ENCODE measurements at regions not wholly inside any gene's neighbourhood (a gene's known extent, or its start where the extent isn't known, plus 50 kb on each side); places are given as distances from the start of the nearest gene placed in this dataset.

- DNase-seq = no peak
Observed at GRCh38 chr21:16879479-16879878, 633.4 kb upstream of the CXADR start.

DNA sequence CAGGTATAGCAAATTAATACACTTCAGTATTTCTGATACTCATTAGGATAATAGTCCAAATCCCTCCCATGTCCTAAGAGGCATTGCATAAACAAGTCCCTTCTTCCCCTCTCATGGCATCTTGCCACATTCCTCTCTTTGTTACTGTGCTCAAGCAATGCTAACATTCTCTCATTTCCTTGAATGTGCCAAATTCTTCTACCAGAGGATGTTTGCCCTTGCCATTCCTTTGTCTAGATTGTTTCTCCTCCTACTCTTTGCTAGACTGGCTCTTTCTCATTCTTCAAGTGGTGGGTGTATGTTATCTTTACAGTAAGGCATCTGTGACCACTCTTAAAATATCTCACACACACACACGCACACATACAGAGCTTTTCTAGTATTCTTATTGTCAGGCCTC is 621.0 kb upstream of the CXADR start:
- peak in 1 of 51 donors; percentile 0 for DNase-seq

DNA sequence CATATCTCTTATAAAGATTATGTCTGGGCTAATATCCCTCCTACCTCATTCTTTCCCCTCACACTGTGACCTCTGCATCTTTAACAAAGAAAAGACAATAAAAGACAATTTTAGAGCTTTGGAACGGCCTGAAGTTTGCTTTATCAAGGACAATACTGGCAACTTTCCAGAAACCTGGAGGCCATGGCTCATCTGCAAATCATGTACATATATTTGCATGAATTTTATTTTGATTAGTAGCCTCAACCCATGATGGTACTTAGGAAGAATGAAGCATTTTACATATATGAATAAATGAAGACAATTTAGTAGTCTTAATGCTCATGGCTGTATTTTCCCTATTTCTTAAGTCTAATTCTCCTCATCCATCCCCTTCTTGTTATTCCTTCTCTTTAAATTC is 612.2 kb upstream of the CXADR start:
- no peak for DNase-seq

- DNase-seq = peak in 6 of 51 donors; percentile 0 to 25 (median 6)
Observed at GRCh38 chr21:16908077-16908476, 604.8 kb upstream of the CXADR start.

DNA sequence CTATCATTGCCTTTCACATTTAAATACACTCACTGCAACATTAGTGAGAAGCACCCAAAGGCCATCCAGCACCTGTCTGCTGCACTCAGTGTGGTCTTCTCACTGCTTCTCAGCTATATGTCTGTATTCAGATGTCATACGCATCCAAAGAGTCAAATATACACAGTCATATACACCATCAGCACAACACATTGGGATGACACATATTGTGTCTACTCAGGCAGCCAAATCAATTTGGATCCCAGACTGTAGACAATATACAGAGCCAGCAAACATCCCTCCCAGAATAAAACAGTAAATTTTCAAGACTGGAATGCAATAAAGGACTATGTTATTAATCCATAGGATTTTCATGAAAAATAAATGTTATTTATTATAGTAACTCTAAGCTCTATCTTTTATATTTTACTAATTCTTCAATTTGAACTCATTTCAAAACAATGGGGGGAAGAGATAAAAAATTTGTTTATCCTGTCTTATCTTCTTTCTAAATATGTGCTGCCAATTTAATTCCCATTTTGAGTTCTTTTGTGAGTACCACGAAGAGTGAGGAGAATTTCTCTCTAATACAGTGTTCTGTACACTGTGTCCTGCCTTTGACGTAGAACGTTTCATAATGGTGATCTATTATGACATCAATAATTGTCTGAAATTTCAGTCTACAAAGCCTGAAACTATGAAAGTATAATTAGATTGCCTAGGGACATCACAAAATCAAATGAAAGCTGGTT is 602.2 kb upstream of the CXADR start:
- DNase-seq = no peak

DNA sequence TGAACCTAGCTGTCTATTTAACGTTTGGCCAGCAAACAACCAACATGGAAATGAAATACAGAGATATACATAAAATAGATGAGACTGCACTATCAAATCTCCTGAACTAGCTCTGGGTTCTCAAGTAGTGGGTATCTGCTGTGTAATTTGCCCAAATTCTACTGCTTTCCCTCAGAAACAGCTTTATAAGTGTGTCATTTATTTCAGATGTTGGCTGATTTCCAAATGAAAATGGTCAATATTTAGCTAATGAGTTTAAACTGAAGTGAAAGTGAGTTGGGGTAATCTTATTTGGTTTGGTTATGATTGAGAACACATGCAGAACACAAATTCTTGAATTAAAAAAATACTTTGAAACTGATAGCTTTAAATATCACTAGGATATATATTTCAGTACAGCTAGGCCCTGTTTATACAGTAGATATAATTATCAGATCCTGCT is 601.7 kb upstream of the CXADR start:
- DNase-seq = no peak

DNA sequence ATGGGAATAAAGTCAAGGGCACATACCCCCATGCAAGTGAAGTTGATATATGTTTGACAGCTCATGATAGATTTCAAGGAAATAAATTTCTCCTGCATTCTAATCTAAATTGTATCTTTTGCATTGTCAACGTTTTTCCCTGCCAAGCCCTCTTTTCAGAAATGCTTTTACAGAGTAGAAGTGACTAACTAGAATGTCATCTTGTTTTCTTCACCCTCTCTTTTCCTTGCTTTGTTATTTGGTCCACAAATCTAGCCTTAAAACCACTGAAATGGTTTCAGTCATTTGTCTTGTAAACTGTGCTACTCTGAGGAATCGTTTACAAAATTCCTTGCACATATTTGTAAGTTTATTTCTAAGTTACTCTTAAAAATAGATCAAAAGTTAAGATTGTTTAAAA is 600.8 kb upstream of the CXADR start:
- no peak for DNase-seq

GRCh38 chr21:16913010-16913409 is 599.8 kb upstream of the CXADR start:
- no peak for DNase-seq

DNA sequence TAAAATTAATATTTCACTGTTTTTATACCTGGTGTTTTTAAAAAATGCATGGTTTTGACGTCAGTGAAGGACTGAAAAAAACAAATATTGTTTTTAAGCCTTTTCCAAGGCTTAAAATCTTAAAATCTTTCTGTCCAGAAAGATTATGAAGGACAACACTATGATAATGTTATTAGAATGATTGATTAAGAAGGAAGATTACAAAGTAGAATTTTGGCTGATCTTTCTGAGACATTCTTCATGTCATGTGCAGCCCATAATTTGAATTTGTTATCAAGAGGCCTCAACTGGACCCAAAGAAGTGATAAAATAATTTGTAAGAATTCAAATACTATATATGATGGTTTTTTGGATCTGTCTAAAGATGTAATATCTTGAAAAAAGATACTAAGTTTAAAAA is 584.4 kb upstream of the CXADR start:
- no peak for DNase-seq

GRCh38 chr21:16932314-16932713 is 580.5 kb upstream of the CXADR start:
- no peak for DNase-seq

DNA sequence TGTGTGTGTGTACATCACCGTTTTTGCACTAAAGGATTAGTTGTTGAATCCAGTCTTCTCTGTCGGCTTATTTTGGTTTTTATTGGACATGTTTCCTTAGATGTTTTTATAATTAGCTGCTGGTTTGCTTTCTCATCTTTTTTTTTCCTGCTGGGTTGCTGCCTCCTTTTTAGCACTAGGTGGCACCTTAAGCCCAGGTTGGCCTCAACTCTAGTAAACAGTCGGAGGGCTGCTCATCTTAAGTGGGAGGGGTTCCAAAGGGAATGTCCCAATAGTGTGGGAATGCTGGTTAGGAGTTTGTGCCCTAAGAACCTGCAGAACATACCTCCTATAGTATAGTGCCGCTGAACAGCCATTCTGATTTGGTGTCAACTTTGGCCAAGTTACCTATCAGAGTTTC is 570.1 kb upstream of the CXADR start:
- DNase-seq = no peak

GRCh38 chr21:16943231-16943630 is 569.6 kb upstream of the CXADR start:
- DNase-seq = no peak

GRCh38 chr21:16945580-16945979 is 567.3 kb upstream of the CXADR start:
- DNase-seq = no peak

DNA sequence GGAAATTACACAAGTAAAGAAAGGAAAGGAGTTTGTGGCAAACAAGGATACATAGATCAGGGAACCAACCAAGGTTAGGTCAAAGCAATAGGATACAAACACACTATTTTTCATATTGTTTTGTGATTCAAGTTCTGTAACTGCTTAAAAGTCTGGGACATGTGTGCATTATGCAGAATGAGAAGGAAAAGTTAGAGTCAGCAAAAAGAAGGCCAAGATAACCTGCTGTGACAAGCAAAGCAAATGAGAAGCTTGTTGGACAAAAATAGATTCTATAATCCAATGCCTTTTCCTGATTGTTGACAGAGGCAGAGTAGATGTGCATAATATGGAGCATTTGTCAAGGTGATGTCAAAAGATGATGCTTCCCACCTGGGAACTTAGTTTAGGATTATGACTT is 556.0 kb upstream of the CXADR start:
- DNase-seq = no peak

DNA sequence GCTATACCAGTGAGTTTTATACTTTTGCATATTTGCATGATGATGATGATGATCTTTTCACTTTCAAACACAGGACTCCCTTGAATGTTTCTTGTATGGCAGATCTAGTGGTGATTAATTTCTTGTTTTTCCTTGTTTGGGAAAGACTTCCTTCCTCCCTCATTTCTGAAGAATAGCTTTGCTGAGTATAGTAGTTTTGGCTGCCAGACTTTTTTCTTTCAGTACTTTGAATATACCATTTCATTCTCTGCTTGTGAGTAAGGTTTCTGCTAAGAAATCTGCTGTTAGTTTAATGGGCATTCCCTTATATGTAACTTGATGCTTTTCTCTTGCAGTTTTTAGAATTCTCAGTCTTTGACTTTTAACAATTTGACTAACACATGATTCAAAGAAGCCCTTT is 547.4 kb upstream of the CXADR start:
- no peak for DNase-seq

DNA sequence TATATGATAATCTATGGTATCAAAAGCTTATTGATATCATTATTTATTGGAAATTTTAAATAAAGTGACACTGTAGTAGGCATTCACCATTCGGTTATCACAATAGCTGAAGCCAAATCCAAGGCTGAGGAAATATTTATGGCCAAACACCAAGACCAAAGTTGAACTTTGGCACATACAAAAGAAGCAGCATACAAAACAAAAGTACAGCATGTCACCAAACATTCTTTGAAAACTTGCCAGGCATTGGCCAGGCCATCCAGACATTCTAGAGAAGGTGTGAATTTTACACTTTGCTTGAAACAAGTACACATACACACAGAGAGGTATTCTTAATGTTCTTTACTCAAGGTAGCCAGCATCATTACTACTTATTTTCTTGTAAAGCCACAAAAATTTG is 544.4 kb upstream of the CXADR start:
- DNase-seq = no peak

DNA sequence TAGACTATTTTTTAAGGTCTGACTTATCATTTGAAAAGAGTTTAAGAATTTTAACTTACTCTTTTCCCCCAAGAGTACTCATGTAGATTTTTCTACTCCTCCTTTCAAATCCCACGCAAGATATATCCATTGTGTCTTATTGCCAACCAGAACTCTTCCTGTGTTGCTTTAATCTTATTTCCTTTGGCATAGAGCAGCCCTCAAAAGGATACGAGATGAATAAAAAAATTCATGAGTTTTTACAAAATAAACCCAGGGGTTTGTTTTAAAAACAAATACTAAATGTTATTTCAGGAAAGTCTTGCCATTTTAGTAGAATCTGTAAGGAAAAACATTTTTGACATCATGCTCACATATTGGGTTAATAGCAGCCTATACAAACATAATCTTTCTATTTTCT is 543.2 kb upstream of the CXADR start:
- DNase-seq = no peak

DNA sequence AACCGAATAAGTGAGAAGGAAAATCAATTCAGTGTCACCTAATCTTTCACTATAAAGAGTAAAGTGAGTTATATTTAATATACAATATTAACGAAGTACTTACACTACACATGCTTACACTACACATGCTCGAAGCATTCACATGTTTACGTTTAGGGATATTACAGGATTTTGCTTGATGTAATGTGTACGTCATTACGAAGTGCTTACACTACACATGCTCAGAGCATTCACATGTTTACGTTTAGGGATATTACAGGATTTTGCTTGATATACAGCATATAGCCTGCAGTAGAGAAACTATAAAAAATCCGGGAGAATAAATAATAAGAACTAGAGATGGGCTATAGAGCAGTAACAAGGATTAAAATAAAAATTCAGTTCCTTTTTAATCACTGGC is 538.8 kb upstream of the CXADR start:
- no peak for DNase-seq

DNA sequence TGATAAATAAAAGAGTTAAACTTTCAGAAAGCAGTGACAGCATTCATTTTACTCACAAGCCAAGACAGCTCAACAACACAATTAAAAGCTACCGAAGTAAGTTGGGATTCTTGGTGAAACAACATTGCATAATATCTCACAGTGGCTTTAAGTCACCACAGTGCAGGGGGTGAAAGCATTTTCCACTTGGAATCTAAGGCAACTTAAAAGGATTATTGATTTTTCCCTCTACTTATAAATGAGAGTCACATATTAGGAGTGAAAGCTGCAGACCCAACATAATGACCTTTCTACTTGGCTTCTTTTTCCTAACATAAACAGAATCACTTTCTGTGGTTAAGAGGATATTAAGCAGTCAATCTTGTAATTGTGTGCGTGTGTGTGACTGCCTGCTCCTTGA is 536.6 kb upstream of the CXADR start:
- DNase-seq = no peak

GRCh38 chr21:16978309-16978895 is 534.4 kb upstream of the CXADR start:
- DNase-seq = no peak

DNA sequence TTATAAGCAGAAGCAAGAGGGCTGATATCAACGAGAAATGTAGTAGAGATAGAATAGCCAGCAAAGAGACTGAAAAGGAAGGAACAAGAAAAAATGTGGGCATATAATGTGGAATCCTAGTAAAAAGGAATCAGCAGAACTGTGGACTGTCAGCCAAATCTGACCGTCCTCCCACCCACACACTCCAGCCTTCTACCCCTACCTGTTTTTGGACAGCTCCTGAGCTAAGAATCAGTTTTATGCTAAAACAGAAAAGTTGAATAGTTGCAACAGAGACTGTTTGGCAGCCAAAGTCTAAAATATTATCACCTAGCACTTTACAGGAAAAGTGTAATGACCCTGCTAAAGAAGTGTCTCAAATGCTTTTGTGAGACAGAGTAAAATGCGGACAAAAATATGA is 533.3 kb upstream of the CXADR start:
- no peak for DNase-seq

DNA sequence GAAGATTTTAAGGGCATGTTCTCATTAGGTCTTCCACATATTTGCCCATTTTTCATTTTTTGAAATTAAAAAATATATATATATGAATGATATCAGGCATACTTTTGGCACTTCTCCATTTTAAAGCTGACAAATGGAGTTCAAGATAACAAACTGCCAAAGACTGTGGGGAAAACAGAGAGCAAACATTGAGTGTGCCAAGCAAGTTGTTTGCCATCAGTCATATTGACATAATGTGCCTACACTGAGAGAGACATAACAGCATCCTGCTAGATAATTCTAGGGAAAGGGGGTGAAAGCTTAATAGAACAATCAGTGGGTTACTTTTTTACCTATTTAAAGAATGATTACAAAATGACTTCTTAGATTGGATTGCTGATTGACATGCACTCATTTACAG is 529.4 kb upstream of the CXADR start:
- no peak for DNase-seq

GRCh38 chr21:16992448-16992847 is 520.4 kb upstream of the CXADR start:
- no peak for DNase-seq
